ENCODE measurements at regions not wholly inside any gene's neighbourhood (a gene's known extent, or its start where the extent isn't known, plus 50 kb on each side); places are given as distances from the start of the nearest gene placed in this dataset.

- no peaks in the 10 kb centered on the region for H3K36me3 ChIP-seq
- no peak for TF ChIP-seq EP300 (IDR thresholded peaks at IDR 0.05)
- TF ChIP-seq POLR2A (IDR thresholded peaks at IDR 0.05), result no peak
- TF ChIP-seq, protein P1, sequence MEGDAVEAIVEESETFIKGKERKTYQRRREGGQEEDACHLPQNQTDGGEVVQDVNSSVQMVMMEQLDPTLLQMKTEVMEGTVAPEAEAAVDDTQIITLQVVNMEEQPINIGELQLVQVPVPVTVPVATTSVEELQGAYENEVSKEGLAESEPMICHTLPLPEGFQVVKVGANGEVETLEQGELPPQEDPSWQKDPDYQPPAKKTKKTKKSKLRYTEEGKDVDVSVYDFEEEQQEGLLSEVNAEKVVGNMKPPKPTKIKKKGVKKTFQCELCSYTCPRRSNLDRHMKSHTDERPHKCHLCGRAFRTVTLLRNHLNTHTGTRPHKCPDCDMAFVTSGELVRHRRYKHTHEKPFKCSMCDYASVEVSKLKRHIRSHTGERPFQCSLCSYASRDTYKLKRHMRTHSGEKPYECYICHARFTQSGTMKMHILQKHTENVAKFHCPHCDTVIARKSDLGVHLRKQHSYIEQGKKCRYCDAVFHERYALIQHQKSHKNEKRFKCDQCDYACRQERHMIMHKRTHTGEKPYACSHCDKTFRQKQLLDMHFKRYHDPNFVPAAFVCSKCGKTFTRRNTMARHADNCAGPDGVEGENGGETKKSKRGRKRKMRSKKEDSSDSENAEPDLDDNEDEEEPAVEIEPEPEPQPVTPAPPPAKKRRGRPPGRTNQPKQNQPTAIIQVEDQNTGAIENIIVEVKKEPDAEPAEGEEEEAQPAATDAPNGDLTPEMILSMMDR (IDR thresholded peaks at IDR 0.05), result no peak
- TF ChIP-seq POLR2AphosphoS5 (IDR thresholded peaks at IDR 0.05), result no peak
- no peak overlapping the region for H3K27ac ChIP-seq
- no peaks in the 10 kb centered on the region for H3K27me3 ChIP-seq
- ATAC-seq, result no peak
- H3K4me3 ChIP-seq, result no peak overlapping the region
- WGBS, 2 donors (ENCODE audit: low coverage in 1 of 2), result 78 to 91% methylated on average over 3 of the region's 3 CpGs
- no peaks in the 10 kb centered on the region for H3K9me3 ChIP-seq
- H3K4me1 ChIP-seq, result no peaks in the 10 kb centered on the region
Measured at GRCh38 chr13:63691474-63691873, 2275.8 kb upstream of the PCDH20 start.

DNA sequence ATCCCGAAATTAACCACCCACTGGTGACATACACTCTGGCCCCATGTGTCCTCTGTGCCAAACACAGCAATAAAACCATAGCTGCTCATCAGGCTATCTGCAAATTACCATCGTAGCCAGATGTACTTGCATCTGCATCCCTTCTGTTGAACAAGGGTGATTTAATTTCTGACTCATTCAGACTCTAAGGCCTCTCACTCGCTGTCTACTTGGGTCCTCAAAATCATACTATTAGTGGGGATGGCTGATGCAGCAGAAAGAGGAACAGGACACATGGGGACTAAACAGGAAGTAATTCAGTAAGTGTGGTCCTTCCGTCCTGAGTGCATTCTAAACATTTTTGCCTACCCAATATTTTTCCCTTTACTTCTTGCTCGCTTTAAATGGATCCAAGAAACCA, 2275.0 kb upstream of the PCDH20 start:
- no peak overlapping the region for H3K27ac ChIP-seq
- H3K27me3 ChIP-seq, result no peaks in the 10 kb centered on the region
- no peak overlapping the region for H3K4me3 ChIP-seq
- no peaks in the 10 kb centered on the region for H3K9me3 ChIP-seq
- no peaks in the 10 kb centered on the region for H3K36me3 ChIP-seq
- ATAC-seq, result no peak
- 80 to 81% methylated on average over 5 of the region's 5 CpGs for WGBS, 2 donors (ENCODE audit: low coverage in 1 of 2)
- no peaks in the 10 kb centered on the region for H3K4me1 ChIP-seq
- TF ChIP-seq POLR2AphosphoS5 (IDR thresholded peaks at IDR 0.05) (no peak), POLR2A (IDR thresholded peaks at IDR 0.05) (no peak)

DNA sequence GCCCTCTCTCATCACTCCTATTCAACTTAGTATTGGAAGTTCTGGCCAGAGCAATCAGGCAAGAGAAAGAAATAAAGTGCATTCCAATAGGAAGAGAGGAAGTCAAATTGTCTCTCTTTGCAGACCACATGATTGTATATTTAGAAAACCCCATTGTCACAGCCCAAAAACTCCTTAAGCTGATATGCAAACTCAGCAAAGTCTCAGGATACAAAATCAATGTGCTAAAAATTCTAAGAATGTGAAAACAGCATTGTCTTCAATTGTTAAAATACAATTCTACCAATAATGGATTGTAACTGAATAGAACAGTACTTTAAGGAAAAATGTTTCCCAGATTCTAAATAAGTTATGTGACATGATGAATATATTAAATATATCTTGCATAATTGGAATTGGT, 2269.2 kb upstream of the PCDH20 start:
- H3K36me3 ChIP-seq, result no peaks in the 10 kb centered on the region
- TF ChIP-seq, protein P1 (IDR thresholded peaks at IDR 0.05), result no peak
- TF ChIP-seq POLR2A (IDR thresholded peaks at IDR 0.05), result no peak
- no peak for TF ChIP-seq EP300 (IDR thresholded peaks at IDR 0.05)
- no peak for TF ChIP-seq POLR2AphosphoS5 (IDR thresholded peaks at IDR 0.05)

DNA sequence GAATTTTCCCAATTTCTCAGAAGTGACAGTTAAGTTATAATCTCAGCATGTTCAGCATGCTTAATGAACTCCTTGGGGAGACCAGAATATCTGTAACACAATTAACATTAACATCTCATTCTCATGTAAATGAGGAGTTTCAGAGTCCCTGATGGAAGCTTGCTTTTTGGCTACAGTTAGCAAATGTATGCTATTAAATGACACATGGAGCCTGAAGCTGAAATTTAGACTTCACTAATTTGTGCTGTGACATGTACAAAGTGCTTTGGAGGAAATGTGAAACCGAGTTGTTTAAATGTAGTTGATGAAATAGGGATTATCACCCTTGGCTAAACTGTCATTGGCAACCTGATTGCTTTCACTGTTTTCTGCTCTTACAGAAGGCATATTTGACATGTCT, 2265.1 kb upstream of the PCDH20 start:
- Histone ChIP-seq H3K27ac (no peak overlapping the region), H3K36me3 (no peaks in the 10 kb centered on the region), H3K27me3 (no peaks in the 10 kb centered on the region), H3K4me3 (no peak overlapping the region), H3K4me1 (no peaks in the 10 kb centered on the region), H3K9me3 (peaks cover 0 to 5% (median 0%) of the 10 kb centered on the region in 3 donors)
- ATAC-seq, result no peak
- WGBS, 2 donors (ENCODE audit: low coverage in 1 of 2), result 0 to 38% methylated on average over 1 of the region's 1 CpG
- TF ChIP-seq EP300 (IDR thresholded peaks at IDR 0.05) (no peak), POLR2A (IDR thresholded peaks at IDR 0.05) (no peak), POLR2AphosphoS5 (IDR thresholded peaks at IDR 0.05) (no peak)
- TF ChIP-seq, protein P1 (IDR thresholded peaks at IDR 0.05), result no peak

More for the DNA sequence above, 2269.2 kb upstream of the PCDH20 start:
- no peak for ATAC-seq
- Histone ChIP-seq H3K4me3 (no peak overlapping the region), H3K4me1 (no peaks in the 10 kb centered on the region), H3K27ac (no peak overlapping the region), H3K9me3 (peaks cover 0 to 5% (median 0%) of the 10 kb centered on the region in 3 donors), H3K27me3 (no peaks in the 10 kb centered on the region)

- TF ChIP-seq EP300 (IDR thresholded peaks at IDR 0.05) (no peak), POLR2A (IDR thresholded peaks at IDR 0.05) (no peak), POLR2AphosphoS5 (IDR thresholded peaks at IDR 0.05) (no peak)
- TF ChIP-seq, protein P1 (IDR thresholded peaks at IDR 0.05), result no peak
Measured at GRCh38 chr13:63671296-63671695, 2255.6 kb upstream of the PCDH20 start.

More at GRCh38 chr13:63671296-63671695, 2255.6 kb upstream of the PCDH20 start:
- Histone ChIP-seq H3K27ac (no peak overlapping the region), H3K9me3 (no peaks in the 10 kb centered on the region), H3K27me3 (no peaks in the 10 kb centered on the region), H3K4me1 (no peaks in the 10 kb centered on the region), H3K36me3 (no peaks in the 10 kb centered on the region), H3K4me3 (no peak overlapping the region)
- ATAC-seq, result no peak

Data from gastroesophageal sphincter (tissue), 4 donors.